ENCODE measurements at regions not wholly inside any gene's neighbourhood (a gene's known extent, or its start where the extent isn't known, plus 50 kb on each side); places are given as distances from the start of the nearest gene placed in this dataset.

DNA sequence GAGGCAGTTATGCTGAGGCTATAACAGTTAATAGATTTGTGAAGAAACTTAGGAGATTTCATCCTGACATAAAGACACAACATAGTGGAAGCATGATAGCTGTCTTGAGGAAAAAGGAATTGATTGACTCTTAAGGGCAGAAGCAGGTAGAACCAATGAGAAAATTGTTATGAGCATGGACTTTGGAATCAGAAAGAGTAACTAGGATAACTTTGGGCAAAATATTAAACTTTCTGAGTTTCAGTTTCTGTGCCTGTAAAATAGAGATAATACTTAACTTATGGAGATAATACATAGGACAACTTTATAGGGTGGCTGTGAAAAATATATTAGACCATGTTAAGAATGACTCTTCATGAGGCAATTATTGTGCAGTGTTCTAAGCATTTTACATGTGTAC, 696.5 kb downstream of the CDH11 start:
- no peaks in the 10 kb centered on the region for H3K4me1 ChIP-seq
- intact Hi-C loops (cut with DNase I; ENCODE audit: low total_unique reads) (no loop called here), in situ Hi-C loops (cut with MboI; ENCODE audit: low pct_ligation_motif_present in 1 of 4, low pct_unique_long_range_greater_than_20kb in 1 of 4, low sequenced_read_pairs in 3 of 4) (no loop called here)
- no peaks in the 10 kb centered on the region for H3K9me3 ChIP-seq
- no peak overlapping the region for H3K27ac ChIP-seq
- no peaks in the 10 kb centered on the region for H3K36me3 ChIP-seq
- H3K27me3 ChIP-seq, result no peaks in the 10 kb centered on the region
- no peak overlapping the region for H3K4me3 ChIP-seq
- no peak for DNase-seq
- TF ChIP-seq EP300 (IDR thresholded peaks at IDR 0.05; ENCODE audit: low read depth), result no peak
- TF ChIP-seq POLR2AphosphoS5 (IDR thresholded peaks at IDR 0.05), result no peak
- TF ChIP-seq POLR2A (IDR thresholded peaks at IDR 0.05), result no peak
- TF ChIP-seq CTCF (IDR thresholded peaks at IDR 0.05), result no peak

DNA sequence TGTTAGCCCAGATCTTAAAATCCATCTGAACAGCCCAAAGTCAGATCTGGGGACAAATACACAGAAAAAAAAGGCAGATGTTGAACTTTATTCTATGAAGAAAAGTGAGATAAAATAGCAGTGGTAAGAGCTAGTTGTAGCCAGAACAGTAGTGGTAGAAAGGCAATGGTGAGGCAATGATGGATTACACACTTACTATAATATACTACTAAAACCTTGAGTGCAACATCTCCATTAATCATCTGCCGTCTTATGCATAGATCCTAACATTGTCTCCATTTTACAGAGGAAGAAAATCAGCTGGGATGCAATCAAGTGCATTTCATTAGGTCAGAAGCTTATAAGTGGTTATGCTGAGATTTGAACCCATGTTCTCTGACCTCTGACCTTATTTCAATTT, 699.6 kb downstream of the CDH11 start:
- DNase-seq, result no peak
- no peak for TF ChIP-seq EP300 (IDR thresholded peaks at IDR 0.05; ENCODE audit: low read depth)
- no peak for TF ChIP-seq POLR2A (IDR thresholded peaks at IDR 0.05)
- TF ChIP-seq POLR2AphosphoS5 (IDR thresholded peaks at IDR 0.05), result no peak
- no peak for TF ChIP-seq CTCF (IDR thresholded peaks at IDR 0.05)
- H3K4me1 ChIP-seq, result peaks cover 0 to 18% (median 10%) of the 10 kb centered on the region in 4 donors
- intact Hi-C loops (cut with DNase I; ENCODE audit: low total_unique reads), result loop anchor here (5.0 kb wide), 1 partner anchor 1000 kb away; no protein-coding TSS in a partner anchor
- in situ Hi-C loops (cut with MboI; ENCODE audit: low pct_ligation_motif_present in 1 of 4, low pct_unique_long_range_greater_than_20kb in 1 of 4, low sequenced_read_pairs in 3 of 4), result loop anchor here in 1 of 4 donors (25.0 kb wide), 1 partner anchor 690 kb away; the partner anchor contains the start of gene CDH11
- no peaks in the 10 kb centered on the region for H3K27me3 ChIP-seq
- no peak overlapping the region for H3K4me3 ChIP-seq
- no peak overlapping the region for H3K27ac ChIP-seq
- H3K9me3 ChIP-seq, result no peaks in the 10 kb centered on the region
- no peaks in the 10 kb centered on the region for H3K36me3 ChIP-seq
- WGBS, 2 donors (ENCODE audit: low coverage in 1 of 2), result 65 to 100% methylated on average over 1 of the region's 1 CpG

- WGBS, 2 donors (ENCODE audit: low coverage in 1 of 2), result 48 to 67% methylated on average over 1 of the region's 1 CpG
- peaks cover 0 to 26% (median 13%) of the 10 kb centered on the region in 4 donors for H3K4me1 ChIP-seq
- no peak overlapping the region for H3K4me3 ChIP-seq
- intact Hi-C loops (cut with DNase I; ENCODE audit: low total_unique reads) (loop anchor here (5.0 kb wide), 1 partner anchor 999 kb away; no protein-coding TSS in a partner anchor), in situ Hi-C loops (cut with MboI; ENCODE audit: low pct_ligation_motif_present in 1 of 4, low pct_unique_long_range_greater_than_20kb in 1 of 4, low sequenced_read_pairs in 3 of 4) (loop anchor here in 1 of 4 donors (25.0 kb wide), 1 partner anchor 691 kb away; the partner anchor contains the start of gene CDH11)
- no peaks in the 10 kb centered on the region for H3K9me3 ChIP-seq
- H3K36me3 ChIP-seq, result no peaks in the 10 kb centered on the region
- DNase-seq, result no peak
- H3K27ac ChIP-seq, result no peak overlapping the region
- TF ChIP-seq POLR2A (IDR thresholded peaks at IDR 0.05) (no peak), POLR2AphosphoS5 (IDR thresholded peaks at IDR 0.05) (no peak), EP300 (IDR thresholded peaks at IDR 0.05; ENCODE audit: low read depth) (no peak), CTCF (IDR thresholded peaks at IDR 0.05) (no peak)
- no peaks in the 10 kb centered on the region for H3K27me3 ChIP-seq
Observed at GRCh38 chr16:64421515-64421914, 700.3 kb downstream of the CDH11 start.

DNA sequence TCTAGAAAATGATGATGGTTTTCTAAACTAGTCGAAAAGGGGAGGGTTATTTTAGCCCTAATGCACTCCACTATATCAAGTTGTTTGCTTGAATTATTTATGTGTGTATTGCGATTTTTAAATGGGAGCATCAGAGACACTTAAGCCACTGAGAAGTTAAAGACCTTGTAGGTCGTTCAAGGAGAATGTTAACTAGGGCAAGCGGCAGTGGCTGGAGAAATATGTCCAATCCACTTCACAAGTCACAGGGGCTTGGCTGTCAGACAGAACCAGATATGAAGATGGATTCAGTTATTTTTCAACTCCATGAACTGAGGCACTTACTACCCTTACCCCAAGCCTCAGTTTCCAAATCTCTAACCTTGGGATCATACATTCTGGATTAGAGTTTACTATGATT, 702.0 kb downstream of the CDH11 start:
- peaks cover 0 to 27% (median 14%) of the 10 kb centered on the region in 4 donors for H3K4me1 ChIP-seq
- intact Hi-C loops (cut with DNase I; ENCODE audit: low total_unique reads), result loop anchor here (5.0 kb wide), 1 partner anchor 998 kb away; no protein-coding TSS in a partner anchor
- TF ChIP-seq POLR2A (IDR thresholded peaks at IDR 0.05), result no peak
- TF ChIP-seq CTCF (IDR thresholded peaks at IDR 0.05), result no peak
- H3K9me3 ChIP-seq, result no peaks in the 10 kb centered on the region
- no peaks in the 10 kb centered on the region for H3K27me3 ChIP-seq
- no peak overlapping the region for H3K4me3 ChIP-seq
- in situ Hi-C loops (cut with MboI; ENCODE audit: low pct_ligation_motif_present in 1 of 4, low pct_unique_long_range_greater_than_20kb in 1 of 4, low sequenced_read_pairs in 3 of 4), result loop anchor here in 1 of 4 donors (25.0 kb wide), 1 partner anchor 692 kb away; the partner anchor contains the start of gene CDH11
- no peaks in the 10 kb centered on the region for H3K36me3 ChIP-seq
- no peak overlapping the region for H3K27ac ChIP-seq
- DNase-seq, result no peak
- 80 to 89% methylated on average over 4 of the region's 4 CpGs for WGBS, 2 donors (ENCODE audit: low coverage in 1 of 2)

Data from transverse colon (tissue), 4 donors.